ENCODE measurements at regions not wholly inside any gene's neighbourhood (a gene's known extent, or its start where the extent isn't known, plus 50 kb on each side); places are given as distances from the start of the nearest gene placed in this dataset.

- H3K4me3 ChIP-seq (replicated peaks in 1 of 2; ENCODE audit: low read depth in 2 of 2, low read length in 2 of 2) = no peak overlapping the region
- no peak for TF ChIP-seq CTCF (IDR thresholded peaks at IDR 0.05; ENCODE audit: low read depth, low read length)
- no peak for DNase-seq (ENCODE audit: low read depth in 2 of 2)
Measured at GRCh38 chr11:19558189-19558986, 154.2 kb upstream of the NAV2 start.

GRCh38 chr11:19557720-19558140 is 154.9 kb upstream of the NAV2 start:
- TF ChIP-seq CTCF (IDR thresholded peaks at IDR 0.05; ENCODE audit: low read depth, low read length) = peak; percentile 89
- DNase-seq (ENCODE audit: low read depth in 2 of 2) = peak; percentile 78 to 79
- no peak overlapping the region for H3K4me3 ChIP-seq (replicated peaks in 1 of 2; ENCODE audit: low read depth in 2 of 2, low read length in 2 of 2)

GRCh38 chr11:19557185-19557584 is 155.5 kb upstream of the NAV2 start:
- TF ChIP-seq CTCF (IDR thresholded peaks at IDR 0.05; ENCODE audit: low read depth, low read length) = no peak
- DNase-seq (ENCODE audit: low read depth in 2 of 2) = no peak
- no peak overlapping the region for H3K4me3 ChIP-seq (replicated peaks in 1 of 2; ENCODE audit: low read depth in 2 of 2, low read length in 2 of 2)

- no peak for TF ChIP-seq CTCF (IDR thresholded peaks at IDR 0.05; ENCODE audit: low read depth, low read length)
- no peak overlapping the region for H3K4me3 ChIP-seq (replicated peaks in 1 of 2; ENCODE audit: low read depth in 2 of 2, low read length in 2 of 2)
- no peak for DNase-seq (ENCODE audit: low read depth in 2 of 2)
Measured at GRCh38 chr11:19555266-19555665, 157.4 kb upstream of the NAV2 start.

- peak; percentile 79 for TF ChIP-seq CTCF (IDR thresholded peaks at IDR 0.05; ENCODE audit: low read depth, low read length)
- H3K4me3 ChIP-seq (replicated peaks in 1 of 2; ENCODE audit: low read depth in 2 of 2, low read length in 2 of 2) = no peak overlapping the region
- peak; percentile 81 to 82 for DNase-seq (ENCODE audit: low read depth in 2 of 2)
Measured at GRCh38 chr11:19553683-19554333, 158.8 kb upstream of the NAV2 start.

GRCh38 chr11:19552656-19553260 is 159.9 kb upstream of the NAV2 start:
- H3K4me3 ChIP-seq (replicated peaks in 1 of 2; ENCODE audit: low read depth in 2 of 2, low read length in 2 of 2) = no peak overlapping the region
- DNase-seq (ENCODE audit: low read depth in 2 of 2) = no peak
- no peak for TF ChIP-seq CTCF (IDR thresholded peaks at IDR 0.05; ENCODE audit: low read depth, low read length)
